22Rv1 (cell line): ENCODE measurements at regions not wholly inside any gene's neighbourhood (a gene's known extent, or its start where the extent isn't known, plus 50 kb on each side); places are given as distances from the start of the nearest gene placed in this dataset.

Source experiments
- CTCF ChIP-seq: fragments of 450-650 bp; IDR thresholded peaks from 2 replicates; pipeline ENCODE4 v1.5.1; 2017; ENCODE audit warnings: mild to moderate bottlenecking
- ZFX ChIP-seq: fragments of 450-650 bp; IDR thresholded peaks from 2 replicates; pipeline ENCODE4 v1.6.1; 2017; ENCODE audit warnings: antibody characterized with exemption, borderline replicate concordance

GRCh38 chr14:29370024-29370423 is 557.6 kb downstream of the PRKD1 start:
- no peak for TF ChIP-seq CTCF
- TF ChIP-seq ZFX = no peak
